Liver (tissue), 7 donors: ENCODE measurements at regions not wholly inside any gene's neighbourhood (a gene's known extent, or its start where the extent isn't known, plus 50 kb on each side); places are given as distances from the start of the nearest gene placed in this dataset.
A peak's percentile ranks its signal among the peaks of the same experiment; 100 is the strongest.
"Not testable (repeated sequence)": the region's sequence is repeated elsewhere in the genome, so short reads cannot be mapped to it uniquely, and the experiment has no call there.

Experiments used
- DNase-seq: peaks from one replicate; pipeline ENCODE4 v3.0.0-alpha.2; 2017; ENCODE audit warnings: low spot score
- H3K27ac ChIP-seq, 2 donors: one replicate each; pipeline ENCODE4 v1.7.0; 2013; ENCODE audit warnings: inconsistent platforms in 2 of 2, low read length in 2 of 2, control low read depth in 1 of 2, low read depth in 1 of 2, mild to moderate bottlenecking in 1 of 2
- H3K27me3 ChIP-seq, 4 donors: one replicate each; pipeline versions ENCODE4 v1.6.1 to v1.7.0; 2013; ENCODE audit warnings: low read length in 3 of 4, inconsistent platforms in 1 of 4, mild to moderate bottlenecking in 1 of 4, moderate library complexity in 1 of 4; ENCODE audit not compliant: control insufficient read depth in 4 of 4, insufficient read depth in 4 of 4
- H3K36me3 ChIP-seq, 4 donors: one replicate each; pipeline versions ENCODE4 v1.6.1 to v1.7.0; 2013; ENCODE audit warnings: low read length in 3 of 4, mild to moderate bottlenecking in 3 of 4, low read depth in 1 of 4, moderate library complexity in 1 of 4; ENCODE audit not compliant: control insufficient read depth in 4 of 4, insufficient read depth in 3 of 4
- H3K4me1 ChIP-seq, 4 donors: one replicate each; pipeline versions ENCODE4 v1.6.1 to v1.7.0; 2013; ENCODE audit warnings: low read length in 3 of 4, mild to moderate bottlenecking in 3 of 4, moderate library complexity in 1 of 4; ENCODE audit not compliant: control insufficient read depth in 4 of 4, insufficient read depth in 4 of 4
- H3K4me3 ChIP-seq, 3 donors: one replicate each; pipeline versions ENCODE4 v1.6.1 to v1.7.0; 2013; ENCODE audit warnings: low read length in 3 of 3, control low read depth in 1 of 3, low read depth in 1 of 3, mild to moderate bottlenecking in 1 of 3
- H3K9ac ChIP-seq, 2 donors: one replicate each; pipeline ENCODE4 v1.7.0; 2013; ENCODE audit warnings: low read length in 2 of 2, mild to moderate bottlenecking in 2 of 2, moderate library complexity in 2 of 2, control low read depth in 1 of 2, low read depth in 1 of 2
- H3K9me3 ChIP-seq, 4 donors: one replicate each; pipeline versions ENCODE4 v1.6.1 to v1.7.0; 2013; ENCODE audit warnings: low read length in 3 of 4; ENCODE audit not compliant: control insufficient read depth in 4 of 4
- ATF3 ChIP-seq: IDR thresholded peaks from 2 replicates; pipeline ENCODE4 v1.6.1; 2016; ENCODE audit warnings: antibody characterized with exemption
- FOXA2 ChIP-seq: IDR thresholded peaks from 2 replicates; pipeline ENCODE4 v1.6.1; 2016; ENCODE audit warnings: antibody characterized with exemption
- HNF4A ChIP-seq, 2 donors: conservative IDR thresholded peaks; 2 replicates each; pipeline ENCODE4 v1.6.1; 2016; ENCODE audit warnings: antibody characterized with exemption in 2 of 2, mild to moderate bottlenecking in 2 of 2
- NR2F2 ChIP-seq: IDR thresholded peaks from 2 replicates; pipeline ENCODE4 v1.6.1; 2016; ENCODE audit warnings: antibody characterized with exemption
- RXRA ChIP-seq, 2 donors: IDR thresholded peaks; 2 replicates each; pipeline ENCODE4 v1.6.1; 2017 to 2018; ENCODE audit warnings: antibody characterized with exemption in 2 of 2, mild to moderate bottlenecking in 1 of 2
- SP1 ChIP-seq: IDR thresholded peaks from 2 replicates; pipeline ENCODE4 v1.6.1; 2018; ENCODE audit warnings: antibody characterized with exemption, mild to moderate bottlenecking
- TAF1 ChIP-seq: conservative IDR thresholded peaks from 2 replicates; pipeline ENCODE4 v1.6.1; 2016; ENCODE audit warnings: antibody characterized with exemption, mild to moderate bottlenecking
- WGBS: extraction: QIAGEN DNeasy Blood & Tissue Kit; methylation state at CpG from one replicate; pipeline ENCODE4 v1.1.7; 2013; 5-methylcytosine and 5-hydroxymethylcytosine counted together
- TF ChIP-seq, protein P1 (sequence below): IDR thresholded peaks from 2 replicates; pipeline ENCODE4 v1.6.1; 2016; ENCODE audit warnings: antibody characterized with exemption, mild to moderate bottlenecking
- donor health status: healthy.
- donor health status: healthy.
- donor health status: healthy.
- donor health status: healthy.

- TF ChIP-seq HNF4A (conservative IDR thresholded peaks at IDR 0.05) = no peak
- H3K27ac ChIP-seq = no peak overlapping the region
- H3K4me3 ChIP-seq = no peak overlapping the region
- no peaks in the 10 kb centered on the region for H3K9me3 ChIP-seq
- DNase-seq = no peak
- no peaks in the 10 kb centered on the region for H3K27me3 ChIP-seq
- H3K9ac ChIP-seq = no peak overlapping the region
- no peaks in the 10 kb centered on the region for H3K4me1 ChIP-seq
- no peaks in the 10 kb centered on the region for H3K36me3 ChIP-seq
- WGBS = 82% methylated on average over 1 of the region's 1 CpG
Observed at GRCh38 chr3:30539772-30540171, 66.6 kb upstream of the TGFBR2 start.

- H3K9me3 ChIP-seq, H3K4me1 ChIP-seq, H3K27me3 ChIP-seq, H3K27ac ChIP-seq, H3K36me3 ChIP-seq, DNase-seq, H3K9ac ChIP-seq, H3K4me3 ChIP-seq: not testable (repeated sequence)
Observed at GRCh38 chr3:30541156-30541555, 65.2 kb upstream of the TGFBR2 start.

DNA sequence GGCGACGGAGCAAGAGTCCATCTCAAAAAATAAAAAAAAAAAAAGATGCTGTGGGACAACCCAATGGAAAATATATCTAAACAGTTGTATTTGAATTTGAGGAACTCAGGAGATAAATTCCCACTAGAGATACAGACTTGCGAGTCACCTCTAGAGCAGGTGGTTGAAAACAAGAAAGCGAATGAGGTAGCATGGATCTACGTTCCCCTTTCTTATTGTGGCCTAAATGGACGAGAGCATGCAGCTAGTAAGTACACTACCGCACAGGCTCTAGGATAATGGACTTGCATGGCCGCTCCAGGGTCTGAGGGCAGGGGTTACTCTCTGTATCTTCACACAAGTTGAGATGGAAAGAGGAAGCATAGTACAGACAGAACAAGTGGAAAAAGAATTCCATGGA is 63.5 kb upstream of the TGFBR2 start:
- no peaks in the 10 kb centered on the region for H3K4me1 ChIP-seq
- 97% methylated on average over 8 of the region's 8 CpGs for WGBS
- no peak overlapping the region for H3K4me3 ChIP-seq
- H3K36me3 ChIP-seq = no peaks in the 10 kb centered on the region
- H3K9ac ChIP-seq = no peak overlapping the region
- DNase-seq = no peak
- TF ChIP-seq FOXA2 (no peak), NR2F2 (no peak), TAF1 (no peak), RXRA (IDR thresholded peaks at IDR 0.05) (no peak), ATF3 (no peak)
- TF ChIP-seq, protein P1, sequence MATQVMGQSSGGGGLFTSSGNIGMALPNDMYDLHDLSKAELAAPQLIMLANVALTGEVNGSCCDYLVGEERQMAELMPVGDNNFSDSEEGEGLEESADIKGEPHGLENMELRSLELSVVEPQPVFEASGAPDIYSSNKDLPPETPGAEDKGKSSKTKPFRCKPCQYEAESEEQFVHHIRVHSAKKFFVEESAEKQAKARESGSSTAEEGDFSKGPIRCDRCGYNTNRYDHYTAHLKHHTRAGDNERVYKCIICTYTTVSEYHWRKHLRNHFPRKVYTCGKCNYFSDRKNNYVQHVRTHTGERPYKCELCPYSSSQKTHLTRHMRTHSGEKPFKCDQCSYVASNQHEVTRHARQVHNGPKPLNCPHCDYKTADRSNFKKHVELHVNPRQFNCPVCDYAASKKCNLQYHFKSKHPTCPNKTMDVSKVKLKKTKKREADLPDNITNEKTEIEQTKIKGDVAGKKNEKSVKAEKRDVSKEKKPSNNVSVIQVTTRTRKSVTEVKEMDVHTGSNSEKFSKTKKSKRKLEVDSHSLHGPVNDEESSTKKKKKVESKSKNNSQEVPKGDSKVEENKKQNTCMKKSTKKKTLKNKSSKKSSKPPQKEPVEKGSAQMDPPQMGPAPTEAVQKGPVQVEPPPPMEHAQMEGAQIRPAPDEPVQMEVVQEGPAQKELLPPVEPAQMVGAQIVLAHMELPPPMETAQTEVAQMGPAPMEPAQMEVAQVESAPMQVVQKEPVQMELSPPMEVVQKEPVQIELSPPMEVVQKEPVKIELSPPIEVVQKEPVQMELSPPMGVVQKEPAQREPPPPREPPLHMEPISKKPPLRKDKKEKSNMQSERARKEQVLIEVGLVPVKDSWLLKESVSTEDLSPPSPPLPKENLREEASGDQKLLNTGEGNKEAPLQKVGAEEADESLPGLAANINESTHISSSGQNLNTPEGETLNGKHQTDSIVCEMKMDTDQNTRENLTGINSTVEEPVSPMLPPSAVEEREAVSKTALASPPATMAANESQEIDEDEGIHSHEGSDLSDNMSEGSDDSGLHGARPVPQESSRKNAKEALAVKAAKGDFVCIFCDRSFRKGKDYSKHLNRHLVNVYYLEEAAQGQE = no peak
- H3K9me3 ChIP-seq = no peaks in the 10 kb centered on the region
- no peak overlapping the region for H3K27ac ChIP-seq
- H3K27me3 ChIP-seq = no peaks in the 10 kb centered on the region

GRCh38 chr3:30544812-30545211 is 61.6 kb upstream of the TGFBR2 start:
- Histone ChIP-seq H3K9ac (no peak overlapping the region), H3K27ac (no peak overlapping the region), H3K27me3 (no peaks in the 10 kb centered on the region), H3K4me1 (no peaks in the 10 kb centered on the region), H3K36me3 (no peaks in the 10 kb centered on the region), H3K4me3 (no peak overlapping the region), H3K9me3 (no peaks in the 10 kb centered on the region)
- WGBS = 63% methylated on average over 3 of the region's 3 CpGs
- TF ChIP-seq ATF3 = no peak
- TF ChIP-seq RXRA (IDR thresholded peaks at IDR 0.05) = peak in 1 of 2 donors; percentile 15
- TF ChIP-seq SP1 = no peak
- DNase-seq = no peak
